KMS-11 (cell line): ENCODE measurements at regions not wholly inside any gene's neighbourhood (a gene's known extent, or its start where the extent isn't known, plus 50 kb on each side); places are given as distances from the start of the nearest gene placed in this dataset.

Source experiments
- H2AFZ ChIP-seq: fragments of 200-600 bp; sonication (generic); 2 replicates; pipeline ENCODE4 v1.6.1; 2016; ENCODE audit warnings: antibody characterized with exemption, mixed run types, low read depth
- H3K27ac ChIP-seq: fragments of 200-600 bp; sonication (generic); 2 replicates; pipeline ENCODE4 v1.6.1; 2016; ENCODE audit warnings: mild to moderate bottlenecking, mixed run types
- H3K27me3 ChIP-seq: fragments of 200-600 bp; sonication (generic); 2 replicates; pipeline ENCODE4 v1.6.1; 2017; ENCODE audit warnings: mild to moderate bottlenecking, low read depth, mixed run types, moderate library complexity; ENCODE audit not compliant: insufficient read depth
- H3K36me3 ChIP-seq: fragments of 200-600 bp; sonication (generic); 2 replicates; pipeline ENCODE4 v1.6.1; 2017; ENCODE audit warnings: mild to moderate bottlenecking, mixed run types; ENCODE audit not compliant: insufficient read depth
- H3K4me1 ChIP-seq: fragments of 200-600 bp; sonication (generic); 2 replicates; pipeline ENCODE4 v1.6.1; 2016; ENCODE audit warnings: mild to moderate bottlenecking, low read depth, mixed run types; ENCODE audit not compliant: poor library complexity, severe bottlenecking
- H3K4me2 ChIP-seq: fragments of 200-600 bp; sonication (generic); 2 replicates; pipeline ENCODE4 v1.7.0; 2016; ENCODE audit warnings: mild to moderate bottlenecking, mixed run types
- H3K4me3 ChIP-seq: fragments of 200-600 bp; sonication (generic); IDR thresholded peaks from 2 replicates; pipeline ENCODE4 v1.6.1; 2017; ENCODE audit warnings: low read depth, low read length, mixed read lengths; ENCODE audit not compliant: insufficient read depth
- H3K79me2 ChIP-seq: fragments of 200-600 bp; sonication (generic); 2 replicates; pipeline ENCODE4 v1.6.1; 2016; ENCODE audit warnings: low read depth, mixed run types; ENCODE audit not compliant: insufficient read depth
- H3K9ac ChIP-seq: fragments of 200-600 bp; sonication (generic); 2 replicates; pipeline ENCODE4 v1.6.1; 2016; ENCODE audit warnings: mild to moderate bottlenecking, mixed run types
- H4K20me1 ChIP-seq: fragments of 200-600 bp; sonication (generic); 2 replicates; pipeline ENCODE4 v1.6.1; 2016; ENCODE audit warnings: mild to moderate bottlenecking, mixed run types; ENCODE audit not compliant: insufficient read depth
- TF ChIP-seq, protein P1 (sequence below): fragments of 200-600 bp; sonication (generic); conservative IDR thresholded peaks from 2 replicates; pipeline ENCODE4 v1.6.1; 2017; ENCODE audit warnings: low read depth, mild to moderate bottlenecking, antibody characterized with exemption, low read length, moderate library complexity, mixed read lengths

DNA sequence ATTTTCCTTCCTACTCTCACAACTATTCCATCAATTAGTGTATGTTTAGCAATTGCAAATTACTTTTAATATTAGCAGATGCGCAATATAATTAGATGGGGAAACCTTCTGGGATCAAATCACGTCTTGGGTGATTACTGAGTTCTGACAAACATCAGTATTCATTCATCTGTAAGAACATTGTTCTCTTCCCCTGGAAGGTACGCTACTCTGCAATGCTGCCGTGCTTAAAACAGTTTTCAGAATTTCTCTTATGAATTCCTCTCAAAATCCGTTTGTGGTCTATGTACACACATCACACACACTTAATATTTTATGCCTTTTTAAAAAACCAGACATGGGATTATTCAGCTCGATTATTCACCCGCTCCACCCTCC lies 237.5 kb upstream of the NEBL start:
- Histone ChIP-seq H3K36me3 (no peaks in the 10 kb centered on the region), H3K4me1 (no peaks in the 10 kb centered on the region), H4K20me1 (no peaks in the 10 kb centered on the region), H3K9ac (no peak overlapping the region), H3K4me2 (no peak overlapping the region), H3K27ac (no peak overlapping the region), H3K27me3 (no peaks in the 10 kb centered on the region), H2AFZ (no peak overlapping the region), H3K4me3 (no peak overlapping the region), H3K79me2 (no peaks in the 10 kb centered on the region)
- TF ChIP-seq, protein P1, sequence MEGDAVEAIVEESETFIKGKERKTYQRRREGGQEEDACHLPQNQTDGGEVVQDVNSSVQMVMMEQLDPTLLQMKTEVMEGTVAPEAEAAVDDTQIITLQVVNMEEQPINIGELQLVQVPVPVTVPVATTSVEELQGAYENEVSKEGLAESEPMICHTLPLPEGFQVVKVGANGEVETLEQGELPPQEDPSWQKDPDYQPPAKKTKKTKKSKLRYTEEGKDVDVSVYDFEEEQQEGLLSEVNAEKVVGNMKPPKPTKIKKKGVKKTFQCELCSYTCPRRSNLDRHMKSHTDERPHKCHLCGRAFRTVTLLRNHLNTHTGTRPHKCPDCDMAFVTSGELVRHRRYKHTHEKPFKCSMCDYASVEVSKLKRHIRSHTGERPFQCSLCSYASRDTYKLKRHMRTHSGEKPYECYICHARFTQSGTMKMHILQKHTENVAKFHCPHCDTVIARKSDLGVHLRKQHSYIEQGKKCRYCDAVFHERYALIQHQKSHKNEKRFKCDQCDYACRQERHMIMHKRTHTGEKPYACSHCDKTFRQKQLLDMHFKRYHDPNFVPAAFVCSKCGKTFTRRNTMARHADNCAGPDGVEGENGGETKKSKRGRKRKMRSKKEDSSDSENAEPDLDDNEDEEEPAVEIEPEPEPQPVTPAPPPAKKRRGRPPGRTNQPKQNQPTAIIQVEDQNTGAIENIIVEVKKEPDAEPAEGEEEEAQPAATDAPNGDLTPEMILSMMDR, result no peak

DNA sequence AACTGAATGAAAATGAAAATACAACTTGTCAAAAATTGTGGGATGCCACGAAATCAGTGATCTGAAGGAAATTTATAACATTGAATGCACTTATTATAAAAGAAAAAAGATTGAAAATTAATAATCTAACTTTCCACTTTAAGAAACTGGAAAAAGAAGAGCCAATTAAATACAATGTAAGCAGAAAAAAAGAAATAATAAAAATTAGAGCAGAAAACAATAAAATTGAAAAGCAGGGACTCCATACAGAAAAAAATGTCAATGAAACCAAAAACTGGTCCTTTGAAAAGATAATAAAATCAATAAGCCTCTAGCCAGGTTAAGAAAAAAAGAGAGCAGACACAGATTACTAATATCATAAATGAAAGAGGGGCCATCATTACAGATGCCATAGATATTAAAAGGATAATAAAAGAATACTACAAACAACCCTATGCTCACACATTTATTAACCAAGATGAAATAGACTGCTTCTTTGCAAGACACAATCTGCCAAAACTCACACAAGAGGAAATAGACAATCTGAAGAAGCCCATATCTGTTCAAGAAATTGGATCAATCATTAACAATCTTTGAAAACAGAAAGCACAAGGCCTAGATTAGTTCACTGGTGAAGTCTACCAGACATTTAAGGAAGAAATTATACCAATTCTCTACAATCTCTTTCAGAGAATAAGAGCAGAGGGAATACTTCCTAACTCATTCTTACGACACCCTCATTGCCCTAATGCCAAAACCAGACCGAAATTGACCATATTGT lies 233.8 kb upstream of the NEBL start:
- TF ChIP-seq, protein P1, result no peak
- Histone ChIP-seq H4K20me1 (no peaks in the 10 kb centered on the region), H3K36me3 (no peaks in the 10 kb centered on the region), H3K79me2 (no peaks in the 10 kb centered on the region), H3K4me3 (no peak overlapping the region), H2AFZ (no peak overlapping the region), H3K27me3 (no peaks in the 10 kb centered on the region), H3K4me2 (no peak overlapping the region), H3K4me1 (no peaks in the 10 kb centered on the region), H3K27ac (no peak overlapping the region), H3K9ac (no peak overlapping the region)

DNA sequence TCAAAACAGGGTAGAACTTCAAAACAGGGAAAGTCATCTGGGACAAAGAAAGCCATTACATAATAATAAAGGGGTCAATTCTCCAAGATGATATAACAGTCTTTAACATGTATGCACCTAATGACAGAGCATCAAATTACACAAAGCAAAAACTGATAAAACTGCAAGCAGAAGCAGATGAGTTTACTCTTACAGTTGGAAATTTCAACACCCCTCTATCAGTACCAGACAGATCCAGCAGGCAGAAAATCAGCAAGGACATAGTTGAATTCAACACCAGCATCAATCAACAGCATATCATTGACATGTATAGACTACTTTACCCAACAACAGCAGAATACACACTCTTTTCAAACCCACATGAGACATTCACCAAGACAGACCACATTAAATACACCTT lies 233.0 kb upstream of the NEBL start:
- no peaks in the 10 kb centered on the region for H3K36me3 ChIP-seq

DNA sequence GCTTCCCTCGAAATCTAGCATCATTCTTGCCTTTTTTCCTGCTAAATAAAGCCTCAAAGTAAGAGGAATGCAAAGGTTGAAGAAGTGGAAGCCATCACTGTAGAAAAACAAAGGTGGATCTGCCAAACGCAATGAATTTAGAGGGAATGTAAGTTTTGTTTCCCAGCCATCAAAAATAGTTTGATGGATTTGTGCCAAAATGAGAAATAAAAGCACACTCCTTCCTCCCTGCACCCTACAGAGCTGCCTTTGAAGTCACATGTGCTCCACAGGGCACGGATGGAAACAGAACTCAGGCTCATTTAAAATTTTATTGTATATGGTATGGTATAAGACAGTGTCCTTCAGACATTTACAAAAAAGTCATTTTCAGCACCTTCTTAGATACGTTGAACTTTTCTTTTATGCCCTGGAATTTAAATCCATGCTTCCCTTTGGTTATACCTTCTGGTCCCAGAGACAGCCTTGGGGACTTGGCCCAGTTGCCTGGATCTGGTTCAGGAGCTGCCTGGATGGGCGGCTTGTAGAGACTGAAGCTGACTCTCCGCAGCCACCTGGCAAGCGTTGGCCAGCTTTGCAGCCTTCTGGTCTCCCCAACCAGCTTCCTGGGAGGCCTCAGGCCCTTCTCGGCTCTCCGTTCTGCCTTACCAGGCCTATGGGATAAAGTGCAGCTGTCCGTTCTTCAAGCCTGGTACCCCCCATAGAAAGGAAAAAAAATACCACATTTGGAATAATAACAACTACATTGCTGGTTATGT lies 228.5 kb upstream of the NEBL start:
- Histone ChIP-seq H3K27ac (no peak overlapping the region), H3K9ac (no peak overlapping the region), H3K27me3 (no peaks in the 10 kb centered on the region), H3K36me3 (no peaks in the 10 kb centered on the region), H3K79me2 (no peaks in the 10 kb centered on the region), H3K4me2 (no peak overlapping the region), H3K4me1 (no peaks in the 10 kb centered on the region), H3K4me3 (no peak overlapping the region), H2AFZ (no peak overlapping the region), H4K20me1 (no peaks in the 10 kb centered on the region)
- TF ChIP-seq, protein P1, result no peak

More for the DNA sequence above, 233.0 kb upstream of the NEBL start:
- Histone ChIP-seq H3K27ac (no peak overlapping the region), H3K9ac (no peak overlapping the region), H3K4me2 (no peak overlapping the region), H3K4me3 (no peak overlapping the region), H2AFZ (no peak overlapping the region), H3K4me1 (no peaks in the 10 kb centered on the region), H4K20me1 (no peaks in the 10 kb centered on the region), H3K79me2 (no peaks in the 10 kb centered on the region), H3K27me3 (no peaks in the 10 kb centered on the region)
- TF ChIP-seq, protein P1, result no peak
